ENCODE measurements at regions not wholly inside any gene's neighbourhood (a gene's known extent, or its start where the extent isn't known, plus 50 kb on each side); places are given as distances from the start of the nearest gene placed in this dataset.

DNA sequence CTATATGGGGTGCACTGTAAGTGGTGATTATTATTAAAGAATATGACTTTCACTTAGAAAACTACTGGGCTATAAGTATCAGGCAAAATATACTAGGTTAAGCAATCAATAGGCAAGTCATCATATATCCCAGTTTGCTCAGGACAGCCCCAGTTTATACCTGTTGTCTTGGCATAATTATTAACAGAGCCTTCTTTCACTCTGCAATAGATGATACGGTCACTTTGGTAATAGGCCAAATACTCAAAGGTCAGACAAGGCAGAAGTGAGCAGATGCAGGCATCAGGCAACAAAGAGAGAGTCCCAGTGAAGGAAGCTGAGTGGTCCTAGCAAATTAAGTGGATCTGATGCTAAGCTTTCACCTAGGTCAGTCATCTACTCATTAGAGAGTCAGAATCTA, 599.9 kb downstream of the LMO4 start:
- no peak for DNase-seq

DNA sequence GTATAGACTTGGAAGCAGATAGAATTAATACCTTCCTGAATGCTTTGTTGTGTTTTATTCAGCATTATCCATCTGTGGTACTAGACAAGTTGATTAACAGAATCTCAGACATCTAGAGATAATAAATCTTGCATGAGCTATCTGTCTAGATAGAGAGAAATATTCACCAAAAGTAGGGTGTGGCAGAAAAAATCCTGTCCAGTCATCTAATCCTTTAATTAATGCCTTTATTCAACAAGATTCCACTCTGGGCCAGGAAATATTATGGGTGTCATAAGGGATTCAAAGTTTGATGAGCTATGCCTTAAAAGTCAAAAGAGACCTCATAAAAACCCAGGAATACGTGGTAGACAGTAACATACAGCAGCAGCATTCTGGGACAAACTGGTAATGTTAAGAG, 601.2 kb downstream of the LMO4 start:
- no peak for DNase-seq

GRCh38 chr1:87930796-87931195, 602.1 kb downstream of the LMO4 start:
- DNase-seq: no peak

DNA sequence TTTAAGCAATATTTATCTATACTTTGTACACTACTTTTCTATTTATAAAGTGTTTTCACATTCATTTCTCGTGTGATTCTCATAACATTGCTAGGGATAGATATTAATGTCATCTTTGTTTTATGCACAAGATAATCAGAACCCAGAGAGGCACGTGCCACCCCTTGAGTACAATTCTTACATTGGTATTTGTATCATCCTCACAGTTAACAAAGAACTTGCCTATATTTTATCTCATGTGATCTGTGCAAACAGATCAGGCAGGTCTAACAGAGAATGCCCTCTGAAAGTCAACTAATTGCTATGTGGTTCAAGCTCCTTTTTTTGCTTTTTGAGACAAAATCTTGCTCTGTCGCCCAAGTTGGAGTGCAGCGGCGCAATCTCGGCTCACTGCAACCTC, 604.5 kb downstream of the LMO4 start:
- no peak for DNase-seq

DNA sequence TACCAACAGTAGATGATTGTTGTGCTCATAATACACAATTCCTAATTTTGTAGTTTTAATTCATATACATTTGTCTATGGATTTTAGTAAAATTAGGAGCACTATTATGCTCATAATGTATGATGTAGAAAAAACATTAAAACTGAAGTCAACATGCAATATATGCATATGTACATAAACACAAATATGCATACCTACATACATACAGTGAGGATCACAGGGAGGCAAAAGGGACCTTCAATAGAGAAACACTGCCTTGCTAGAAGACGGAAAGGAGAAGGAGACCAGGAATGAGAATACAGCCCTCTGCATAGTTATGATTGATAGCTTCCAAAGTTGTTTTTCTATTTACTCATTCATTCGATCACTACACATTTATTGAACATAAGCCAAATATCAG, 606.5 kb downstream of the LMO4 start:
- DNase-seq: no peak

GRCh38 chr1:87937831-87938395, 609.2 kb downstream of the LMO4 start:
- no peak for DNase-seq

GRCh38 chr1:87938631-87939030, 610.0 kb downstream of the LMO4 start:
- DNase-seq: no peak

GRCh38 chr1:87939444-87939843, 610.8 kb downstream of the LMO4 start:
- DNase-seq: no peak

DNA sequence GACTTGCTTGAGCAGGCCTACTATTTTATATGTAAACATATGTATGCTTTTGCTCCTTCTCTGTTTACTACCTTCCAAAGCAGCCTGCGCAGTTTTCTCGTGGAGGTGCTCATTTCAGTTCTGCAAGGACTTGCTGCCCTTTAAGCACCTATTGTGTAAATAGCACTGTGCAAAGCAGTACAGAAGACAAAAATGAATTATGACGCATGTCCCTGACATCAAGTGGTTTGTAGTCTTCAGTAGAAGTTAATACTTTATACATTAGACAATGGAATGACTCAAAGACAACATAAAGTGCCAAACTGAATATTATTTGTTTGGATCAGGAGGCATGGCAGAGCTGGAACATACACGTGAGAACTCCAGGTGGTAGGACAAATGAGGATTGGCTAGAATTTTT, 611.7 kb downstream of the LMO4 start:
- no peak for DNase-seq

- no peak for DNase-seq
Observed at GRCh38 chr1:87941337-87941946, 612.8 kb downstream of the LMO4 start.

DNA sequence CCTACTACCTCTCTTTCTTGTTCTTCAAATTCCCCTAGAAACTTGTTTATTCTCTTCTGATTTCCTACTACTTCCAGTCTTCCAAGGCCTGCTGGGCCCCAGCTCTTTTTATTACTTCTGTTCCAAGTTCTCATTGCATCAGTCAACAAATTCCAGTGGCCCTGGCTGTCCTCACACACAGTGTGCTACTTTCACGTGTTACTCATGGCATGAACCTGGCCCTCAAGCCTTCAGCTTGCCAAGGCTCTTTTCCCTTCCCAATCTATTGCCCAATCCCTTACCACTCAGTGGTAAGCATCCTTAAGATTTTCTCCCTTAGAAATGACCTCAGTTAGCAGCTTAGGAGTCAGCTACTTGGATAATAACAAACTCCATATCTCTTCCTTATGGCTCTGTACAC, 613.5 kb downstream of the LMO4 start:
- peak in 1 of 14 donors; percentile 6 for DNase-seq

DNA sequence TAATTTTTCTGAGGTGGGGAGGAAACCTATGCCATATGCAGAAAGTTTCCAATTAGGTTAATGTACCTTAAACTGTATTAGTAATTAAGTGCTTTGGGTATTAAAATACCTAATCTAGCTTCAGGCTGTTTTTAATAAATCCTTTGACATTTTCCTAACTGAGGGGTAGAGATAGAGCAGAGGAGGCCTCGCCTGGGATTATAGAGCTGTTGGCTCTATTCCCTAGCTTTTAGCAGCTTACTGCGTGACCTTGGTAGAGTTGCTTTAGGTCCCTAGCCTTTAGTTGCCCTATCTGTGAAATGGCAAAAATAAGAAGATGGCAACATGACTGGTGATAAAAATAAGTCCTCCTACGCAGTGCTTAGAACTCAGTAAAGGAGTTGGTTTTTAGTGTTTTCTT, 621.0 kb downstream of the LMO4 start:
- DNase-seq: no peak

GRCh38 chr1:87950369-87950768, 621.7 kb downstream of the LMO4 start:
- peak in 6 of 14 donors; percentile 2 to 37 (median 13) for DNase-seq

- no peak for DNase-seq
Observed at GRCh38 chr1:87951409-87951808, 622.7 kb downstream of the LMO4 start.

DNA sequence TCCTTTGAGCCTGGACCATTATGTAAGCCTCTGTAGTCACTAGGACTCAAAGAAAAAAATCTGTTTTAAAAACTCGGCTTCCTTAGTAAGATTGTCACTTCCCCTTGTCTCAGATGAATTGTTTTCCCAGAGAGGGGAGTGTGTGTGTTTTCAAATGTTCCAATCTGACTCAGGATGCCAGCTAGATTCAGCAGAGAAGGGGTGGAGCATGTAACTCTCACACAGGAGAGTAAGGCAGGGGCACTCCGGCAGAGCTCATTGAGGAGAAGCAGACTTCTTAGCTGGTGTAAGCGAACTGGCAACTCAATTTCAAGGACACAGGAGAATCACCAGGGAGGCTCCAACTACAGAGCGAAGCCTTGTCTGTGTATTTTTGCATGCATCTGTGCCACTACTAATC, 623.2 kb downstream of the LMO4 start:
- DNase-seq: no peak

DNA sequence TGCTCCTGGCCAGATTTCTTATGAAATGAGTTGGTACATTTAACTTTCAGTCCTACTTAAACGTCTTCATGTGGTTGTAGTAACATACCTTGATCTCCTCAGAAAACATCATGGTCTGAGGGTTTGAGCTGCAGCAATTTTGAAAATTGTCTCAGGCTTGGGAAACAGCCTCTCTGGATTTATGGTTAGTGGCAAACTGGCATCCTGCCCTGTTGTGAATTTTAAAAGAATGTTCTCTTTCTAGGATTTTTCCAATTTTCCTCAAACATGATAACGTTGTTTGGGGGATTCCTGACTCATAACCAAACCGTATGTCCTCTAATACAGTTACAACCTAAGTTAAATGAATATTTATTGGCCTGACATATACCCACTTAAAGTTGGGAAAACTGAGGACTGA, 624.4 kb downstream of the LMO4 start:
- no peak for DNase-seq

- DNase-seq: peak in 6 of 14 donors; percentile 5 to 44 (median 26)
Observed at GRCh38 chr1:87953732-87954344, 625.2 kb downstream of the LMO4 start.

GRCh38 chr1:87955038-87955437, 626.4 kb downstream of the LMO4 start:
- no peak for DNase-seq

GRCh38 chr1:87956072-87956471, 627.4 kb downstream of the LMO4 start:
- DNase-seq: peak in 4 of 14 donors; percentile 4 to 56 (median 14)

DNA sequence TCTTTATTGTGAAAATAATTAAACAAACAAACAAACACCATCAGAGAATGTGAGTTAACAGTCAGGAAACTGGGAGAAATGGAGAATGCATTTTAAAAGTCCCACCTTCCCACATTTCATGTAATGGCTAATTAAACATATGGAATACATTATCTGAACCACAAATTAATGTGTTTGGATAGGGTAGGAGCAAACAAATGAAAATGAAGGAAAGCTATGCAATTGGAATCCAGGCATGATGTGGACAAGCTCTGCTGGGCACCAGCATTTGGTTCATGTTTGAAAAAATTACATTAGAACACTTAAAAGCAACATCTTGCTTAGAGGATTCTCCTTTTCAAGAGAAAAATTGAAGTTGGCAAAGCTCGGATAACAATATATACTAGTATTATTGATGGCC, 628.1 kb downstream of the LMO4 start:
- DNase-seq: no peak

DNA sequence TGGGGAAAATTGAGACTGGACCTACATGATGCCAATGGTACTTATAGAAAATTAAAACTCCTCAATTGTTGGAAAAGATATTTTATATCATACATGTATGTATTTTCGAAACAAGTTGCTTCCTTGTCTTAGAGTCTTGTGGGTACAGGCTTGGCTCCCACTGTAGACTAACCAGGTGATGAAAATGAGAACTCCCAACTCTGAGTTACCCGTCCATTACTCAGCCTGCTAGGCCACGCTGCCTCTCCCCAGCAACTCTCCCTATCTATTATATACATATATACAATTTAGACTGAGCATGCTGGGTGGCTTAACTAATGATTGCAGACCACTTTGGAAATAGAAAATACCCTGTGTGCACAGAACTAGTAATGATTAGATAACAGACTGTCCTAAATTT, 628.7 kb downstream of the LMO4 start:
- DNase-seq: no peak

DNA sequence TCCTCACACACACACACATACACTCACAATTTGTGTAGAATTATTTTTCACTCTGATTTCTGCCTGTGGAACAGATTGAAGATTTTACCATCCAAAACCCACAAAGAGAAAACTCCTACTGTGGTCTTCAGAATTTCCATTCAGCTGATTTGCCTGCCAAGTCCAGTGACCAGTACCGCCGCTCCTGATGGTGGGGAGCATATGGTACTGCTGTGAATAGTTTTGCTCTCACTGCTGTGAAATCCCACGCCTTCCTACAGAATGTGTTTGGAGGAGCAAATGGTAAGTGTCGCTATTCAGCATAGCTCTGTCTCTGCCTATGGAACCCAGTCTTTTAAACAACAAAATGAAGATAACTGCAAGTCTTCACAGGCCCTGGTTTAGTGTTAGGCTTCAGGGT, 629.5 kb downstream of the LMO4 start:
- DNase-seq: peak in 1 of 14 donors; percentile 67

GRCh38 chr1:87958716-87959115, 630.0 kb downstream of the LMO4 start:
- DNase-seq: peak in 1 of 14 donors; percentile 15

GRCh38 chr1:87959236-87959635, 630.6 kb downstream of the LMO4 start:
- no peak for DNase-seq
